GM12864 (cell line): ENCODE measurements at regions not wholly inside any gene's neighbourhood (a gene's known extent, or its start where the extent isn't known, plus 50 kb on each side); places are given as distances from the start of the nearest gene placed in this dataset.

Experiments used
- DNase-seq: peaks from one replicate; pipeline ENCODE4 v3.0.0-alpha.2; 2011; ENCODE audit warnings: low read depth
- H3K4me3 ChIP-seq: 2 replicates; pipeline ENCODE4 v1.5.1; 2011; ENCODE audit warnings: mild to moderate bottlenecking, low read depth, low read length, control low read depth
- CTCF ChIP-seq: IDR thresholded peaks from 2 replicates; pipeline ENCODE4 v1.5.1; 2011; ENCODE audit warnings: low read depth, mild to moderate bottlenecking, moderate library complexity, low read length, control low read depth, inconsistent platforms; ENCODE audit errors: missing control alignments

DNA sequence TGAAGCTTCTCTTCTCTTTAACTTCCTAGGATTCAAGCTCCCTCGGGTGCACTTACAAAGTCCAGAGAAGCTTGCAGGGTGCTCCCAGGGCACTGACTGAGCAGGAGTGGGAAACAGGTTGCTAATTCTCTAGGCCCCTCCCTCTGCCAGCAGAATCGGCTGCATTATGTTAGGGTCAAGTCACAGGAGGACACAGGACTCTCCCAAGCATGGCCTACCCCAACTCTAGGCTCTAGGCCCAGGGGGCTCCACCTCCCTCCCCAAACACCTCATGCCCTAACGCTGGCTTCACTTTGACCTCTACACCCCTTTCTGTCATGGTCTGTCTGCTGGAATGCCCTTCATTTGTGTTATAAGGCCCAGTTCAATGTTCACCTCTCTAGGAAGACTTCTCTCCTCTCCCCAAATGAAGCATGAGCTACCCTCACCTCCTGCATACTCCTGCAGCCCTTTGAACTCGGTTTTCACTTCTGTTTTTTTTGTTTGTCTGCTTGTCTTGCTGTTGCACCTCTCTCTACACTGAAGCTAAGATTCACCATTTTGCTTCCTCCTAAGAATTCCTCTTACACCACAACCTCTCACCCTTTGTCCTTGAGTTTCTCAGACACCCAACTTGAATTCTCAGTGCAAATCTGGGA, 521.8 kb upstream of the ID2 start:
- peak; percentile 24 for DNase-seq
- H3K4me3 ChIP-seq = no peak overlapping the region
- TF ChIP-seq CTCF = no peak

DNA sequence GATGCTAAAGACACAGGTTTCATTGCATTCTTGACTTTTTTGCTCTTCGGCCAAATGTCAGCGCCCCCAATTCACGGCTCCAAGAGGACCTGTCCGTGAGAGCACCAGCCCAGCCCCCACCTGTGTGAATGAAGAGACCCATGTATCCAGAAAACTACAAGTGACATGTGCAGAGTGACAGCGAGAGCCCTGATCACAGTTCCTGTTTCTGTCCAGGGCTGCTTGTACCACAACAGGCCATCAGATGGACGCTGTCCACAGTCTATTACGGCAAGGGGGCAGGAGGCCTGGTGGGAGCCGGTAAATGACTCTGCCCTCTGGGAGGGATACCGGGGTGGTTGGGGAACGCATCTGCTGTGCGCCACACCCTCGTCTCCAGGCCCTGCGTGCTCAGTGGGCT, 520.9 kb upstream of the ID2 start:
- no peak for DNase-seq
- H3K4me3 ChIP-seq = no peak overlapping the region
- TF ChIP-seq CTCF = no peak

DNA sequence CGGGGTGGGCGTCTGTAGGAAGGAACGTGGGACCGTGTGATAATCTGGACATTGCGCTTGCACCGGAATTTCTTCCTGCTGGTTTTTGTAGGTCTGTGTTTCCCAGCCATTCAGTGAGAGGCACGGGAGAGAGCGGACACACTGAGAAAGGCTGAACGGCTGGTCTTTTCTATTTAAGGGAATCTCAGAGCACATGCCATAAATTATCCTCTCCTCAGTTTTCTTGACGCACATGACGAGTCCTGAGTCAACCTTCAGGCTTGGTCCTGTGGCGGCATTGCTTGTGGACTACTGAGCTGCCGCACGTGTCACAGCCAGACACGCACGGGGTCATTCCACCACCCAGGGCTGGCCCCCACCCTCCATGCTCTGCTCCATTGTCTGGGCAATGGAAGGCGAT, 519.3 kb upstream of the ID2 start:
- no peak for DNase-seq
- no peak overlapping the region for H3K4me3 ChIP-seq
- TF ChIP-seq CTCF = no peak

DNA sequence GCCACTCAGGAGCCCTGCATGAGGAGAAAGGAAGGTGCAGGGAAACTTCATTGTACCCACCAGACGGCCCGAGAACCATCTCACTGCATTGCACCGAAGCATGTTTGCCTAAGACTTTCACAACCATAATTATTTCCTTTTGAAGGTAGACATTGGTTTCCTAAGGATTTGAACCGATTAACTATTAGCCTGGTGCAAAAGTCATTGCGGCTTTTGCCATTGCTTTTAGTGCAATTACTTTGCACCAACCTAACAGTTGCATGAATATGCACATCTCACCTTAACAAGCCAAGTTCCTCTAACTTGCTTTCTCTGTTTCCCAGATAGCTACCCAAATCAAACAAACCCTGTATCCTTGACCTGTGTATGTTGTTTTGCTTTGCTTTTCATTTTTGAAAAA, 516.3 kb upstream of the ID2 start:
- no peak for DNase-seq
- no peak overlapping the region for H3K4me3 ChIP-seq
- TF ChIP-seq CTCF = no peak

DNA sequence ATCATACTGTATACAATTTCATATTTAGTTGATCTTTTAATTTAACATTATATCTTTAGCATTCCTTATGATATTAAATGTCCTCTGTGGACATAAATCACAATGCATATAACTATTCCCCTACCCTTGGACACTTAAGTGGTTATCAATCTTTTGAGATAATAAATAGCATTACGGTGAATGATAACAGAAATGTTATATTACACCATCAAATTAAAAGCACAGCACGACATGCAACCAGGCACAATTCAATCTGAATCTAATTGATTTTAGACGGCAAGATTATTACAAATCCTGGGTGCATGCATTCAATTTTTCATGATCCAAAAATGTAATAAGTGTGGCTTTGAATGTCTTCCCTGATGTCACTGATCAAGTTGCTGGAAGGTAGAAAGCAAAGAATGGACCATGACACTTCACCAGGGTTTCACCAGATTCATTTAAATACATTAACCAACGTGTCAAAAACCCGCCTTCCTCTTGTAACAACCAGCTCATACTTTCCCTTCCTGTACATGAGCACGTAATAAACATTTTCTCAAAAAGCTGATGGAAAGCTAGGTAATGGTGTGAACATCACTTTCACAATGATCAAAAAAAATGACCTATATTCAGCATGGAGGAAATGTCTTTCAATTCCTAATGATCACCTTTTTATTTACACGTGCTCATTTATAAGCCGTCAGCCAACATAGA, 513.7 kb upstream of the ID2 start:
- no peak overlapping the region for H3K4me3 ChIP-seq
- no peak for TF ChIP-seq CTCF
- no peak for DNase-seq

DNA sequence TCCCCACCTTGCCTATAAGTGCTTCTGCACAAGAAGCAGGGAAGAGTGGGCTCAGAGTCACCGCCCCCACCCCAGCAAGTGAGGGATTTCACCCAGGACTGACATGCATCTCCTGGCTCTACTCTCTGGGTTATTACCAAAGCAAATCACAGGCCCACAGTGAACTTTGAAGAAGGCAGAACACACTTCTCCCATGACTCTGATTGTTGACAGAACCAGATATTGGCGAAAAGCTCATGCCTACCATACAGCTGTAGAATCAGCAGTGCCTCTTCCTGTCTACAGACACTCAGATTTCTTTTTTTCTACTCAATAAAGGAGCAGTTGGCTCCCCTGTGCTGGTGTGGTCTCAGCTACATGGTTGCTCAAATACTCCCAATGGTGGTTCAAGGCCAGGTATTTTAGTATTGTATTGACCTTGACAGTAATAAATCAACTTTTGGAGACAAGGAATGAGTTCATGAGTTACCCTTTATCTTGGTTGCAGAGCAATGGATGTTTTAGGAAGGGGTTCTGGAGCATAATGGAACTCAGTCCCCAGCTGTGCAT, 512.9 kb upstream of the ID2 start:
- TF ChIP-seq CTCF = no peak
- DNase-seq = no peak
- H3K4me3 ChIP-seq = no peak overlapping the region

- no peak for DNase-seq
- TF ChIP-seq CTCF = no peak
Observed at GRCh38 chr2:8169443-8169842, 512.4 kb upstream of the ID2 start.

More at GRCh38 chr2:8169443-8169842, 512.4 kb upstream of the ID2 start:
- no peak overlapping the region for H3K4me3 ChIP-seq
